ENCODE measurements at regions not wholly inside any gene's neighbourhood (a gene's known extent, or its start where the extent isn't known, plus 50 kb on each side); places are given as distances from the start of the nearest gene placed in this dataset.

GRCh38 chr4:23582671-23583070 is 307.2 kb downstream of the PPARGC1A start:
- DNase-seq, result no peak
- no peaks in the 10 kb centered on the region for H3K36me3 ChIP-seq
- intact Hi-C loops (cut with DNase I; ENCODE audit: low total_unique reads), result no loop called here
- no peak for TF ChIP-seq CTCF (IDR thresholded peaks at IDR 0.05)
- TF ChIP-seq POLR2A (IDR thresholded peaks at IDR 0.05), result no peak
- no peak overlapping the region for H3K4me3 ChIP-seq
- H3K4me1 ChIP-seq, result no peaks in the 10 kb centered on the region
- H3K27me3 ChIP-seq, result no peaks in the 10 kb centered on the region
- H3K27ac ChIP-seq, result no peak overlapping the region
- no peaks in the 10 kb centered on the region for H3K9me3 ChIP-seq

DNA sequence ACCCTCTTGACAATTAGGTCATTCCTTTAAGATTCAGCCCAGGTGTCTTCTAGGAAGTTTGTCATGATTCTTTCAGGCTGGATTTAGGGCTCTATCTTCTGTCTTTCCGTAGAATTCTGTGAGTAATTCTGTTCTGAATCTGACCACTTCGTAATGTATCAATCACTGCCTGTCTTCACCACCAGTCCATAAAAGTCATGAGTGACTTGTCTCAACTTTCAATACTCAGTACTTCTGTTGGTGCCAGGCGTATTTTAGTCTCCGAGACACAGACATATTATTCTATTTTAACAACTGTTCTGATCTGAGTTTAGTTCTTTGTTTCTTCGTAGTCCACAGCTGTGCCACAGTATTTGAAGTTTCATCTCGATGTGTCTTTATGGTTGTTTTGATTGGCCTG is 310.7 kb downstream of the PPARGC1A start:
- H3K4me3 ChIP-seq, result no peak overlapping the region
- H3K4me1 ChIP-seq, result no peaks in the 10 kb centered on the region
- intact Hi-C loops (cut with DNase I; ENCODE audit: low total_unique reads), result no loop called here
- no peaks in the 10 kb centered on the region for H3K9me3 ChIP-seq
- H3K27me3 ChIP-seq, result no peaks in the 10 kb centered on the region
- TF ChIP-seq POLR2A (IDR thresholded peaks at IDR 0.05), result no peak
- TF ChIP-seq CTCF (IDR thresholded peaks at IDR 0.05), result no peak
- DNase-seq, result no peak
- no peak overlapping the region for H3K27ac ChIP-seq
- H3K36me3 ChIP-seq, result no peaks in the 10 kb centered on the region

DNA sequence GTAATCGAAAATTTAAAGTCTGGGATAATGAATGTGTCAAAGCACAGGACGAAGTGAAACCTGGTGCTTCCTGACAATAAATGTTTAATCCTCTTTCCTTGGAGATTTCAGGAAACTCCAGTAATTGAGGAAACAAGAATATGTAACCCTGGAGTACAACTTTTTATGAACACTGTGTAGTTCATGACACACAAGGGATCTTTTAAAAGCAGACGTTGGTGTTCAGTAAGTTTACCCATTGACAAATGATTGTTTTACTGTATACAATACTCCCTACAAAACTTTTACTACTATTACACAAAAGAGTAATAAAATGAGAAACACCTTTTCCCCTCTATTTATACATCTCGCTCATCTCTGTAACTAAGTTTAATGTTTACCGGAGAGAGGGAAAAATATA is 312.4 kb downstream of the PPARGC1A start:
- no peak for DNase-seq
- H3K9me3 ChIP-seq, result no peaks in the 10 kb centered on the region
- H3K36me3 ChIP-seq, result no peaks in the 10 kb centered on the region
- intact Hi-C loops (cut with DNase I; ENCODE audit: low total_unique reads), result no loop called here
- H3K27me3 ChIP-seq, result no peaks in the 10 kb centered on the region
- H3K27ac ChIP-seq, result no peak overlapping the region
- no peak for TF ChIP-seq CTCF (IDR thresholded peaks at IDR 0.05)
- no peak for TF ChIP-seq POLR2A (IDR thresholded peaks at IDR 0.05)
- no peak overlapping the region for H3K4me3 ChIP-seq
- H3K4me1 ChIP-seq, result no peaks in the 10 kb centered on the region

- no peaks in the 10 kb centered on the region for H3K27me3 ChIP-seq
- no peaks in the 10 kb centered on the region for H3K4me1 ChIP-seq
- no peak overlapping the region for H3K4me3 ChIP-seq
- intact Hi-C loops (cut with DNase I; ENCODE audit: low total_unique reads), result no loop called here
- no peaks in the 10 kb centered on the region for H3K36me3 ChIP-seq
- TF ChIP-seq CTCF (IDR thresholded peaks at IDR 0.05) (no peak), POLR2A (IDR thresholded peaks at IDR 0.05) (no peak)
- H3K9me3 ChIP-seq, result no peaks in the 10 kb centered on the region
- no peak overlapping the region for H3K27ac ChIP-seq
- DNase-seq, result no peak
Measured at GRCh38 chr4:23572382-23572781, 317.5 kb downstream of the PPARGC1A start.

DNA sequence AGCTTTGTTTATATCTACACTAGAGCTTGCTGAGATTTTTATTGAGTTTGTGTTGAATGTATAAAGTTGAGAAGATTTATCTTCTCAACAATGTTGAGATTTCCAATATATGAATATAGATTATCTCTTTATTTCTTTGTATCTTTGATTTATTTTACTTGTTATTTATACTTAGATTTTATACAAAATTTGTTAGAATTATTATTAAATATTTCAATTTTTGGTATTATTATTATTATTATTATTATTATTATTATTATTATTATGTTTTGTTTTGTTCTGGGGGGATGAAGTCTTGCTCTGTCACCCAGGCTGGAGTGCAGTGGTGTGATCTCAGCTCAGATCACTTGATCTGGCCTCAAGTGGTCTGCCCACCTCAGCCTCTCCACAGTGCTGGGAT is 322.5 kb downstream of the PPARGC1A start:
- H3K4me1 ChIP-seq, result no peaks in the 10 kb centered on the region
- no peak for TF ChIP-seq CTCF (IDR thresholded peaks at IDR 0.05)
- no peak overlapping the region for H3K4me3 ChIP-seq
- H3K9me3 ChIP-seq, result no peaks in the 10 kb centered on the region
- intact Hi-C loops (cut with DNase I; ENCODE audit: low total_unique reads), result no loop called here
- no peak for DNase-seq
- no peaks in the 10 kb centered on the region for H3K27me3 ChIP-seq
- H3K36me3 ChIP-seq, result no peaks in the 10 kb centered on the region
- H3K27ac ChIP-seq, result no peak overlapping the region

All from uterus (tissue), 3 donors.